HG03196 (cell line): ENCODE measurements at regions not wholly inside any gene's neighbourhood (a gene's known extent, or its start where the extent isn't known, plus 50 kb on each side); places are given as distances from the start of the nearest gene placed in this dataset.
"Not testable (repeated sequence)": the region's sequence is repeated elsewhere in the genome, so short reads cannot be mapped to it uniquely, and the experiment has no call there.

Source experiments
- ATAC-seq: cut with Tn5 transposase; IDR thresholded peaks from one replicate; pipeline ENCODE4 v1.9.1; 2021; ENCODE audit not compliant: unreplicated experiment

GRCh38 chr9:90466441-90466840 is 176.2 kb downstream of the DIRAS2 start:
- no peak for ATAC-seq

- no peak for ATAC-seq
These were observed 173.2 kb downstream of the DIRAS2 start for GRCh38 chr9:90469435-90469834.

DNA sequence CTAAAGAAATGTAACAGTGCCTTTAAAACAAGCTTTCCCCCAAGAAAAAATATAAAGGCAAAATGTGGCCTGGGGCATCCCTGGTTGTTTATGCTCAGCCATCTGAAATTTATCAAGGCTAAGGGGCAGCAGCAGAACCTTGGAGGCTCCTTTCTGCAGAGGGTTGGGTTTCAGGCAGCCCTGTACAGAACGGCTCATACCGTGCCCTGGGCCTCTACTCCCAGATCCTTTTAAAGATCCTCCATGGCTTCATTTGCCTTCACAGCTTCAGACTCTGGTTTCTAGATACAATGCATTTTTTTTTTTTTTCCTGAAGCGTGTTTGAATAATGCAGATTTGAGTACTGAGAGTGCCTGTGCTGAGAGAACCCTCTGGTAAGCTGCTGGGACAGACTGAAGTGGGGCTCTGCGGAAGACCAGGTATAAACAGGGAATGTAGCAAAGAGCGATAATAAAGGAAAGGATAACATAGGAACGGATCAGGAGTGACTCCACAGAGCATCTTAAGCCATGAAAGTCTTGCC is 172.7 kb downstream of the DIRAS2 start:
- ATAC-seq, result no peak

- no peak for ATAC-seq
These were observed 166.6 kb downstream of the DIRAS2 start for GRCh38 chr9:90476058-90476457.

GRCh38 chr9:90477535-90477934 is 165.1 kb downstream of the DIRAS2 start:
- ATAC-seq, result no peak

DNA sequence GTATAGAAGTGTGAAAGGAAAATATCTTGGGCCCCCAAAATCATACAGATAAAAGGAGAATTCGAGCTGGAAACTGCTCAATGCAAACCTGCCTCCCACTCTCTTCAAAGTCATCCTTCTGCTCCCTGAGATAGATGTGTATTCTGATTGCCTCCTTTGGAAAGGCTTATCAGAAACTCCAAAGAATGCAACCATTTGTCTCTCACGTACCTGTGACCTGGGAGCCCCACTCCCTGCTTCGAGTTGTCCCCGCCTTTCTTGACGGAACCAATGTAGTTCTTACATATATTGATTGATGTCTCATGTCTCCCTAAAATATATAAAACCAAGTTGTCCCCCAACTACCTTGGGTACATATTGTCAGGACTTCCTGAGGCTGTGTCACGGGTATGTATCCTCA is 163.8 kb downstream of the DIRAS2 start:
- ATAC-seq, result no peak

DNA sequence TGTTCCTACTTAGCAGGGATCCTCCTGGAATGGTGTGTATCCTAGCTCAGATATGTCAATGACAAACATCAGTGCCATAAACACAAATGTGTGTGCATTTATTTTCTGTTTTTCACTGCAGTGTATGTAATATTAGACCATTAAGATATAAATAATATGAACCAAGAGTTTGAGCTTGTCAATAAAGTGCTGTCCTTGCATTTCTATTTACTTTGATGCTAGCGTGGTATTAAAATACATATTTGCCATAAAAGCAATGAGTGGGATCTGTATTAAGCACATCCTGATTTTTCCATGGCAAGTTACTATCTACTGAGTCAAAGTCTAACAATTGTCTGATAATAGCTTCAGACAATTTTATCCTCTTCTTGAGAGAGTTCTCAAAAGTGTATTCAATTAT is 157.6 kb downstream of the DIRAS2 start:
- no peak for ATAC-seq

DNA sequence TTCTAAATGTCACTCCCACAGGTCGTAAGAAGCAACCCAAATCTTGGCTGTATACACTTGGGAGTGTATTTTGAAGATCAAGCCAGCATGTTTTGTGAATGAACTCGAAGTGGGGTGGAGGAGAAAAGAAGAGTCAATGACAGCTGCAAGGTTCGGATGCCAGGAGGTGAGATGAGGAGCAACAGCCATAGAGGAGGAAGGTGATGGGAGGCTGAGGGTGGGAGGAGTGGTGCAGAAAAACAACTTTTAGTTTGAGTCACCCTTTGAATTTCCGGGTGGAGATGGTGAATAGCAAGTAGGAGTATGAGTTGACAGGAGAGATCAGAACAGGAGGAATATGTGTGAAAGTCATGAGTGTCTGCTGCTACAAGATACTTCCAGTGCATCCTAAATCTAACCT is 153.6 kb downstream of the DIRAS2 start:
- no peak for ATAC-seq

DNA sequence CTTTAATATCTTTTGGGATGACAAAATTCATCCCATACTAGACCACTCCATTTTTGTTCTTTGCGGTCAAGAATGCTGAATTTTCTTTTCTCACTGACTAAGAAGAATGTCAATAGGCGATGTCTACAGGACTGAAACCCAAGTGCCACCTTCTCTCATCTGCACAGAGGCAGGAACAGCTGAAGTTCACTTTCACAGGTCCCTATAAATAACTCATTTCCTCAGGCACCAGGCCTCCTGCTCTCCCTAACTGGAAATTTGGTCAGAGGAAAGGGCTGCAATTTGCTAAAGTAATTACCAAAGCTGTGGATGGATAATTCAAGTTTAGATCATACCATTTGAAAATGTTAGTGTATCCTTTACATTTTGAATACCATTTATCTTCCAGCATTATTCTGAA is 142.9 kb downstream of the DIRAS2 start:
- ATAC-seq, result no peak

- no peak for ATAC-seq
These were observed 140.5 kb downstream of the DIRAS2 start for GRCh38 chr9:90502134-90502533.

GRCh38 chr9:90504486-90504885 is 138.1 kb downstream of the DIRAS2 start:
- no peak for ATAC-seq

DNA sequence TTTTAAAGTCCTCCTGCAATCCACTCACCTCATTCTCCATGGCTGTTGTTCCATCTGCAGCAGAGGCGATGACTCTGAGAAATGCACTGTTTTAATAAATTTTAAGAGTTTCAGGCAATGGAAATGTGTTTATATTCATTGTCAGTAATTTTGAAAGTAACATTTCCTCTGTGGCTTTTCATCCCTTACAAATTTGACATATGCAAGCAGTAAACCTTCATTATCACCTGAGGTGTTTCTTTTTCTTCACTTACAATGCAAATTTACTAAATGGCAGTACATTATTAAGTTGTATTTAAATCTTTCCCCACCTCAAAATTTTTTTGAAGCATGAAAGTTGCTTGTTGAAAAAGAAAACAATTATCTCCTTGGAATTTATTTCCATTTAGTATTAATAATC is 136.9 kb downstream of the DIRAS2 start:
- ATAC-seq, result no peak

- ATAC-seq, result not testable (repeated sequence)
These were observed 136.2 kb downstream of the DIRAS2 start for GRCh38 chr9:90506402-90506801.

GRCh38 chr9:90507621-90508020 is 135.0 kb downstream of the DIRAS2 start:
- no peak for ATAC-seq

DNA sequence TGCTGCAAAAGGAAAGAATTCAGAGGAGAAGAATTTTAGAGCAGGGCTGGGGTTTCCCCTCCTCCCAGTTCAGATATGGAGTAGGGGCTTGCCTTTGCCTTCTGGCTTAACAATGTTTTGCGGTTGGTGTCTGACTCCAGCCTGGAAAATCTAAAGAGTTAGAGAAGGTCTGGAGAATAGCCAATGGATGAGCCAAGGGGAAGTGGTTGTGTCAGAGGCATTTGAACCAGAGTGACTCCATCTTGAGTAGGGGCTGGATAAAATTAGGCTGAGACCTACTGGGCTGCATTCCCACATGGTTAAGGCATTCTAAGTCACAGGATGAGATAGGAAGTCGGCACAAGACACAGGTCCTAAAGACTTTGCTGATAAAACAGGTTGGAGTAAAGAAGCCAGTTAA is 133.7 kb downstream of the DIRAS2 start:
- no peak for ATAC-seq

DNA sequence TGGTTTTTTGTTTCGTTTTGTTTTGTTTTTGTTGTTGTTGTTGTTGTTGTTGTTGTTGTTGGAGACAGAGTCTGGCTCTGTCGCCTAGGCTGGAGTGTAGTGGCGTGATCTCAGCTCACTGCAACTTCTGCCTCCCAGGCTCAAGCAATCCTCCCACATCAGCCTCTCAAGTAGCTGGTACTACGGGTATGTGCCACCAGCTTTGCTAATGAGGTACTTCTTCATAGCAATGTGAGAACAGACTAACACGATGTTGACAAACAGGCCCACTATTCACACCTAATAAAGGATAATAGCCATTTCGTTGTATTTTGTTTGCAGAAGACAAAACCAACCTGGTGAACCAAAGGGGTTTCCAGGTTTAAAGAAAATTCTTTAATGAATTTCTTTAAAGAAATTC is 130.9 kb downstream of the DIRAS2 start:
- ATAC-seq, result no peak

DNA sequence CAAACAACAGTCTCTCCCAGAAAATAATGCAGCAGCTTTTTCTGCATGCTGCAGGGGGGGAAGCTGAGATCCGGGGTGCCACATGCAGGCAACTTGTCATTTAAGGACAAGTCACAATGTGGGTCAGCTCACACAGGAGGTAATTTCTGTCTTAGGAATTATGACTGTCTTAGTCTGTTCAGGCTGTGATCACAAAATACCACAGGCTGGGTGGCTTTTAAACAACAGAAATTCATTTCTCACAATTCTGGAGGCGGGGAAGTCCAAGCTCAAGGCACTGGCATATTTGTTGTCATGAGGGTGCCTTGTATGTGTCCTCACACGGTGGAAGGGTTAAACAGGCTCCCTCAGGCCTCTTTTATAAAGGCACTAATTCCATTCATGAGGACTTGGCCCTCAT is 127.7 kb downstream of the DIRAS2 start:
- no peak for ATAC-seq

DNA sequence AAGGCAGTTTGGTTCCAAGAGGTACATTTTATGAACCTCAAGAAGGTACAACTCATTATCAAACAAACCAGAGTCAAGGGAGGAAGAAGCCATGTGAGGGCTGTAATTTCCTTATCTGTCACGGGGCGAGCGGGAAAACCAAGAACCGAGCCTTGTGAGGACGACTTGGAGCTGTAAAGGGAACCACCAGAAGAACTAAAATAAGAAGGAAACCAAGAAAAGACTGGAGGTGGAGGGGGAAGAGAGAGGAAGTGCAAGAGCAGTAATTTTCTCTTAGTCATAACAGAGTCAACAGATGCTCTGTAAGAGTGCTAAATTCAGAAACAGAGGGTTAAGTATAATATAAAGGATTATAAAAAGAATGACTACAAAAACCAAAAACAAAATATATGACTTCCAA is 127.1 kb downstream of the DIRAS2 start:
- ATAC-seq, result no peak

GRCh38 chr9:90517103-90517502 is 125.5 kb downstream of the DIRAS2 start:
- ATAC-seq, result no peak

DNA sequence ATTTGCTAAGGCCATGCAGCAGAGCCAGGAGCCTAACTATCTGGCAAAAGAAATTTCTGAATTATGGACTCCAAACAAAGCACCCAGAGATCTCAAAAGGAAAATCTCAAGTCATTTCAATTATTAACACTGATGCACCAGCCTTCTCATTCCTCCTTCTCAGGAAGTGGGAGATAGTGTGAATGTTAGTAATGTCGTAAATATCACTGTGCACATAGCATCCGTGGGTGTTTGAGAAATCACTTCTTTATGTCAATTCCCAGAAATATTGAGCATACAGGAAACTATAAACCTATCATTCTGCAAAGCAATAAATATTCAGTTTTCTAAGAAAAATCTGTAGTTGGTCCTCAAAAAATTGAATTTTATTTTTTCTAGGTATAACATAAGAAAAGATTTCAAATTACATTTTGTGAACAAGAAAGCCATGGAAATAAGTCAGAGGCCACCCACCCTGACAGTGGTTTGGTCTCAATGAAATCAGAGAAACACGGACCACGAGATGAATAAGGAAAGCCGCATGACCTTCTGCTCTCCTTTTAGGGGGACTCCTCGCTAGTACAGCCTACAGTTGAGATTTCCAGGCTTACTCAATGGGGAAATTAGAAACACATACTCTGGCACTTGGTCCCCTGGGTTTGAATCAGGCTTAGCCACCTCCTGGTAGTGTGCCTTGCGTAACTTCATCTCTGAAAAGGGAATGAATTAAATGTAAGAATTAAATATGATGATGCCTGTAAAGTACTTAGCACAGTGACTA is 120.6 kb downstream of the DIRAS2 start:
- no peak for ATAC-seq

- ATAC-seq, result no peak
These were observed 118.7 kb downstream of the DIRAS2 start for GRCh38 chr9:90523958-90524357.

DNA sequence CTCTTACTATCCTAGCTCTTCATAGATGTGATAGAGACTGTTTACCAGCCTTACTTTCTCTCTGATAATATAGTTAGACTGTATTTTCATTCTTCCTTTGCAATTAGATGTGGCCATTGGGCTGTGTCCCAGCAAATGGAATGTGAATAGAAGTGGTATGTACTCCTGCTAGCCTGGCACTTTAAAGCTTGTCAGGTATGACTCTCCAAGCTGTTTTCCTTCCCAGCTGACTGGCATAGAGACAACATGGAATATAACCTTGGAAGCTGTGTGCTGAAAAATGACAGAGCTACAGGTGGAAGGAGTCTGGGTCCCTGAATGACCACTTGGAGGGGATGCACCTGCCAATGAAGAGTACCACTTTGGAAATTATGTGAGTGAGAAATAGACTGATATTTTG is 116.2 kb downstream of the DIRAS2 start:
- ATAC-seq, result no peak

DNA sequence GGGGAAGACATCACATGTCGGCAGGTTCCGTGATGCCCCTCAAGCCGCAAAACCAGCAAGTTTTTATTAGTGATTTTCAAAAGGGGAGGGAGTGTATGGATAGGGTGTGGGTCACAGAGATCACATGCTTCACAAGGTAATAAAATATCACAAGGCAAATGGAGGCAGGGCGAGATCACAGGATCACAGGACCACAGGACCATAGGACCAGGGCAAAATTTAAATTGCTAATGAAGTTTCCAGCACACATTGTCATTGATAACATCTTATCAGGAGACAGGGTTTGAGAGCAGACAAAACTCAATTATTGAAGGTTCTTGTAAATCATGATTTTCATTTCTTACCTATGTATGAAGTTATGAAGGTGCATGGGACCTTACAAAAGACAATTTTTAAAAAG is 106.5 kb downstream of the DIRAS2 start:
- not testable (repeated sequence) for ATAC-seq
